Ectodermal cell (in vitro differentiated cells): ENCODE measurements at regions not wholly inside any gene's neighbourhood (a gene's known extent, or its start where the extent isn't known, plus 50 kb on each side); places are given as distances from the start of the nearest gene placed in this dataset.

Experiments
- H3K27ac ChIP-seq: 2 replicates; pipeline ENCODE4 v1.7.0; 2013; ENCODE audit warnings: mild to moderate bottlenecking, low read depth, low read length; ENCODE audit not compliant: insufficient read depth, poor library complexity, severe bottlenecking
- H3K27me3 ChIP-seq: 2 replicates; pipeline ENCODE4 v1.7.0; 2013; ENCODE audit warnings: mild to moderate bottlenecking, low read length; ENCODE audit not compliant: insufficient read depth, control insufficient read depth, poor library complexity, severe bottlenecking
- H3K36me3 ChIP-seq: one replicate; pipeline ENCODE4 v1.7.0; 2013; ENCODE audit warnings: low read length; ENCODE audit not compliant: control insufficient read depth, insufficient read depth
- H3K4me1 ChIP-seq: one replicate; pipeline ENCODE4 v1.7.0; 2013; ENCODE audit warnings: low read length; ENCODE audit not compliant: control insufficient read depth, insufficient read depth
- H3K4me3 ChIP-seq: 2 replicates; pipeline ENCODE4 v1.7.0; 2013; ENCODE audit warnings: low read depth, low read length, control low read depth; ENCODE audit not compliant: insufficient read depth
- H3K9me3 ChIP-seq: 2 replicates; pipeline ENCODE4 v1.7.0; 2013; ENCODE audit warnings: mild to moderate bottlenecking, low read length, moderate library complexity; ENCODE audit not compliant: control insufficient read depth
- WGBS, 2 experiments: methylation state at CpG; one replicate each; pipeline ENCODE4 v1.1.7; 2013; ENCODE audit warnings: missing lambda C conversion rate in 2 of 2; 5-methylcytosine and 5-hydroxymethylcytosine counted together

DNA sequence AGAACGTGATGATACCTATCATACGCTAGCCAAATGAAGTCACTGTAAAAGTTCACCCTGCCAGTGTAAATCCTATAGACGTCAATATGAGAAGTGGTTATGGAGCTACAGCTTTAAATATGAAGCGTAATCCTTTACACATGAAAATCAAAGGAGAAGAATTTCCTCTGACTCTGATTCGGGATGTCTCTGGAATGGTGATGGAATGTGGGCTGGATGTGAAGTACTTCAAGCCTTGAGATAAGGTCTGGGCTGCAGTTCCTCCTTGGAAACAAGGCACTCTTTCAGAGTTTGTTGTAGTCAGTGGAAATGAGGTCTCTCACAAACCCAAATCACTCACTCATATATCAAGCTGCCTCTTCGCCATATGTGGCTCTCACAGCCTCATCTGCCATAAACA lies 53.1 kb upstream of the NAP1L1 start:
- Histone ChIP-seq H3K4me3 (no peak overlapping the region), H3K9me3 (no peaks in the 10 kb centered on the region), H3K27ac (no peak overlapping the region), H3K27me3 (no peaks in the 10 kb centered on the region), H3K4me1 (no peaks in the 10 kb centered on the region), H3K36me3 (no peaks in the 10 kb centered on the region)
- 94 to 97% methylated on average over 6 of the region's 6 CpGs for WGBS, 2 experiments

DNA sequence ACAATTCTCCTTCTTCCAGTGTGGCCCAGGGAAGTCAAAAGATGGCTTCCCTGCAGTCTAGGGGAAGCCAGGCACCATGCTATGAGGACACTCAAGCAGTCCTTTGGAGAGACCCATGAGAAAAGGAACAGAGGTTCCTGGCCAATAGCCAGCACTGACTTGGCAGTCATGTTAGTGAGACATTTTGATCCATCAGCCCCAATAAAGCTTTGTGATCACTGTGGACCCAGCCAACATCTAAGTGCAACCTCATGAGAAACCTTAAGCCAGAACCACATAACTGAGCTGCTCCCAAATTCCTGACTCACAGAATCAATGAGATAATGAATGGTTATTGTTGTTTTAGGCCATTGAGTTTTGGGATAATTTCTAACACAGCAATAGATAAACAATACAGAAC lies 51.0 kb upstream of the NAP1L1 start:
- Histone ChIP-seq H3K4me1 (no peaks in the 10 kb centered on the region), H3K36me3 (no peaks in the 10 kb centered on the region), H3K27ac (no peak overlapping the region), H3K4me3 (no peak overlapping the region), H3K27me3 (no peaks in the 10 kb centered on the region), H3K9me3 (no peaks in the 10 kb centered on the region)
